ENCODE measurements at regions not wholly inside any gene's neighbourhood (a gene's known extent, or its start where the extent isn't known, plus 50 kb on each side); places are given as distances from the start of the nearest gene placed in this dataset.
"Not testable (repeated sequence)": the region's sequence is repeated elsewhere in the genome, so short reads cannot be mapped to it uniquely, and the experiment has no call there.

GRCh38 chr2:183752571-183752970 lies 628.3 kb downstream of the NUP35 start:
- no peak for DNase-seq (ENCODE audit: low spot score)
- no peak for TF ChIP-seq POLR2A (IDR thresholded peaks at IDR 0.05)
- TF ChIP-seq, protein P1, sequence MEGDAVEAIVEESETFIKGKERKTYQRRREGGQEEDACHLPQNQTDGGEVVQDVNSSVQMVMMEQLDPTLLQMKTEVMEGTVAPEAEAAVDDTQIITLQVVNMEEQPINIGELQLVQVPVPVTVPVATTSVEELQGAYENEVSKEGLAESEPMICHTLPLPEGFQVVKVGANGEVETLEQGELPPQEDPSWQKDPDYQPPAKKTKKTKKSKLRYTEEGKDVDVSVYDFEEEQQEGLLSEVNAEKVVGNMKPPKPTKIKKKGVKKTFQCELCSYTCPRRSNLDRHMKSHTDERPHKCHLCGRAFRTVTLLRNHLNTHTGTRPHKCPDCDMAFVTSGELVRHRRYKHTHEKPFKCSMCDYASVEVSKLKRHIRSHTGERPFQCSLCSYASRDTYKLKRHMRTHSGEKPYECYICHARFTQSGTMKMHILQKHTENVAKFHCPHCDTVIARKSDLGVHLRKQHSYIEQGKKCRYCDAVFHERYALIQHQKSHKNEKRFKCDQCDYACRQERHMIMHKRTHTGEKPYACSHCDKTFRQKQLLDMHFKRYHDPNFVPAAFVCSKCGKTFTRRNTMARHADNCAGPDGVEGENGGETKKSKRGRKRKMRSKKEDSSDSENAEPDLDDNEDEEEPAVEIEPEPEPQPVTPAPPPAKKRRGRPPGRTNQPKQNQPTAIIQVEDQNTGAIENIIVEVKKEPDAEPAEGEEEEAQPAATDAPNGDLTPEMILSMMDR (IDR thresholded peaks at IDR 0.05): no peak
- no peak for TF ChIP-seq POLR2AphosphoS5 (IDR thresholded peaks at IDR 0.05)
- no peak overlapping the region for H3K27ac ChIP-seq
- no peaks in the 10 kb centered on the region for H3K4me1 ChIP-seq (replicated peaks)
- H3K27me3 ChIP-seq (replicated peaks; ENCODE audit: insufficient read depth): no peaks in the 10 kb centered on the region
- WGBS: 29% methylated on average over 3 of the region's 3 CpGs
- H3K36me3 ChIP-seq: no peaks in the 10 kb centered on the region
- no peak overlapping the region for H3K4me3 ChIP-seq
- intact Hi-C loops (cut with DNase I): no loop called here
- no peaks in the 10 kb centered on the region for H3K9me3 ChIP-seq

GRCh38 chr2:183759033-183759432 lies 634.8 kb downstream of the NUP35 start:
- Histone ChIP-seq H3K4me3 (no peak overlapping the region), H3K4me1 (replicated peaks) (no peaks in the 10 kb centered on the region), H3K36me3 (no peaks in the 10 kb centered on the region), H3K27me3 (replicated peaks; ENCODE audit: insufficient read depth) (no peaks in the 10 kb centered on the region), H3K27ac (no peak overlapping the region), H3K9me3 (no peaks in the 10 kb centered on the region)
- intact Hi-C loops (cut with DNase I): no loop called here
- DNase-seq (ENCODE audit: low spot score): no peak
- no peak for TF ChIP-seq POLR2AphosphoS5 (IDR thresholded peaks at IDR 0.05)
- TF ChIP-seq POLR2A (IDR thresholded peaks at IDR 0.05): no peak
- TF ChIP-seq, protein P1 (IDR thresholded peaks at IDR 0.05): no peak
- WGBS: 61% methylated on average over 1 of the region's 1 CpG

GRCh38 chr2:183773775-183774174 lies 649.5 kb downstream of the NUP35 start:
- no peak overlapping the region for H3K27ac ChIP-seq
- WGBS: 93% methylated on average over 3 of the region's 3 CpGs
- TF ChIP-seq, protein P1 (IDR thresholded peaks at IDR 0.05): no peak
- no peak for TF ChIP-seq POLR2AphosphoS5 (IDR thresholded peaks at IDR 0.05)
- no peak for TF ChIP-seq POLR2A (IDR thresholded peaks at IDR 0.05)
- no peak for DNase-seq (ENCODE audit: low spot score)
- no peaks in the 10 kb centered on the region for H3K36me3 ChIP-seq
- no peak overlapping the region for H3K4me3 ChIP-seq
- no peaks in the 10 kb centered on the region for H3K9me3 ChIP-seq
- no peaks in the 10 kb centered on the region for H3K27me3 ChIP-seq (replicated peaks; ENCODE audit: insufficient read depth)
- intact Hi-C loops (cut with DNase I): no loop called here
- no peaks in the 10 kb centered on the region for H3K4me1 ChIP-seq (replicated peaks)

- no peaks in the 10 kb centered on the region for H3K27me3 ChIP-seq (replicated peaks; ENCODE audit: insufficient read depth)
- intact Hi-C loops (cut with DNase I): no loop called here
- WGBS: 98% methylated on average over 2 of the region's 2 CpGs
- TF ChIP-seq, protein P1 (IDR thresholded peaks at IDR 0.05): no peak
- no peak for TF ChIP-seq POLR2AphosphoS5 (IDR thresholded peaks at IDR 0.05)
- no peak for TF ChIP-seq POLR2A (IDR thresholded peaks at IDR 0.05)
- no peak for DNase-seq (ENCODE audit: low spot score)
- H3K27ac ChIP-seq: no peak overlapping the region
- no peaks in the 10 kb centered on the region for H3K4me1 ChIP-seq (replicated peaks)
- no peak overlapping the region for H3K4me3 ChIP-seq
- no peaks in the 10 kb centered on the region for H3K36me3 ChIP-seq
- H3K9me3 ChIP-seq: no peaks in the 10 kb centered on the region
These were observed 655.8 kb downstream of the NUP35 start for GRCh38 chr2:183780072-183780471.

DNA sequence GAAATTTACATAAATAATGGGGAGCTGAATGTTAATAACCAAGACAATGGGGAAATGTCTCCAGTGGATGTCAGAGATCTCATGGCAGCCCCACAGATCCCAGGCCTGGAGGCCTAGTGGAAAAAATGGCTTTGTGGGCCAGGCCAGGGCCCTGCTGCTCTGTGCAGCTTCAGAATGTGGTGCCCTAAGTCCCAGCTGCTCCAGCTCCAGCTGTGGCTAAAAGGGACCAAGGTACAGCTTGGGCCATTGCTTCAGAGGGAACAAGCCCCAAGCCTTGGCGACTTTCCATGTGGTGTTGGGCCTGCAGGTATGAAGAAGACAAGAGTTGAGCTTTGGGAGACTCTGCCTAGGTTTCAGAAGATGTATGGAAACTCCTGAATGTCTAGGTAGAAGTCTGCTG lies 658.2 kb downstream of the NUP35 start:
- TF ChIP-seq POLR2A (IDR thresholded peaks at IDR 0.05) (no peak), POLR2AphosphoS5 (IDR thresholded peaks at IDR 0.05) (no peak)
- TF ChIP-seq, protein P1 (IDR thresholded peaks at IDR 0.05): no peak
- no peaks in the 10 kb centered on the region for H3K27me3 ChIP-seq (replicated peaks; ENCODE audit: insufficient read depth)
- no peak for DNase-seq (ENCODE audit: low spot score)
- no peaks in the 10 kb centered on the region for H3K4me1 ChIP-seq (replicated peaks)
- H3K27ac ChIP-seq: no peak overlapping the region
- 71% methylated on average over 1 of the region's 1 CpG for WGBS
- H3K36me3 ChIP-seq: no peaks in the 10 kb centered on the region
- no peaks in the 10 kb centered on the region for H3K9me3 ChIP-seq
- intact Hi-C loops (cut with DNase I): no loop called here
- no peak overlapping the region for H3K4me3 ChIP-seq

GRCh38 chr2:183788796-183789195 lies 664.6 kb downstream of the NUP35 start:
- 85% methylated on average over 8 of the region's 8 CpGs for WGBS
- intact Hi-C loops (cut with DNase I); H3K27me3 ChIP-seq (replicated peaks; ENCODE audit: insufficient read depth); H3K4me3 ChIP-seq; H3K4me1 ChIP-seq (replicated peaks); H3K9me3 ChIP-seq; DNase-seq (ENCODE audit: low spot score); H3K36me3 ChIP-seq; H3K27ac ChIP-seq: not testable (repeated sequence)

GRCh38 chr2:183792165-183792924 lies 668.1 kb downstream of the NUP35 start:
- H3K9me3 ChIP-seq; intact Hi-C loops (cut with DNase I); H3K4me3 ChIP-seq; H3K27me3 ChIP-seq (replicated peaks; ENCODE audit: insufficient read depth); H3K36me3 ChIP-seq; H3K27ac ChIP-seq; H3K4me1 ChIP-seq (replicated peaks); DNase-seq (ENCODE audit: low spot score): not testable (repeated sequence)
- 91% methylated on average over 19 of the region's 26 CpGs for WGBS
